Sigmoid colon (tissue), 4 donors: ENCODE measurements at regions not wholly inside any gene's neighbourhood (a gene's known extent, or its start where the extent isn't known, plus 50 kb on each side); places are given as distances from the start of the nearest gene placed in this dataset.

Experiments
- CTCF ChIP-seq, 4 experiments: fragments of 450-650 bp in 3 of 4; fragments of 200-600 bp in 1 of 4; IDR thresholded peaks; one replicate each; pipeline ENCODE4 v1.5.1; 2016 to 2019; ENCODE audit warnings: antibody characterized with exemption in 4 of 4, mild to moderate bottlenecking in 3 of 4, moderate library complexity in 2 of 4
- EP300 ChIP-seq, 4 donors: sonication (generic); formaldehyde crosslinking; IDR thresholded peaks; one replicate each; pipeline ENCODE4 v1.6.1; 2017; ENCODE audit warnings: antibody characterized with exemption in 4 of 4
- POLR2A ChIP-seq, 2 donors: fragments of 450-650 bp; IDR thresholded peaks; one replicate each; pipeline ENCODE4 v1.6.1; 2016; ENCODE audit warnings: antibody characterized with exemption in 2 of 2, mild to moderate bottlenecking in 2 of 2, moderate library complexity in 2 of 2
- POLR2AphosphoS5 ChIP-seq, 4 donors: sonication (generic); formaldehyde crosslinking; IDR thresholded peaks; one replicate each; pipeline ENCODE4 v1.6.1; 2017; ENCODE audit warnings: antibody characterized with exemption in 4 of 4

GRCh38 chr15:92524161-92524560, 130.5 kb downstream of the ST8SIA2 start:
- no peak for TF ChIP-seq POLR2A (IDR thresholded peaks at IDR 0.05)
- TF ChIP-seq POLR2AphosphoS5 (IDR thresholded peaks at IDR 0.05): no peak
- TF ChIP-seq CTCF (IDR thresholded peaks at IDR 0.05): no peak
- no peak for TF ChIP-seq EP300 (IDR thresholded peaks at IDR 0.05)
